ENCODE measurements at regions not wholly inside any gene's neighbourhood (a gene's known extent, or its start where the extent isn't known, plus 50 kb on each side); places are given as distances from the start of the nearest gene placed in this dataset.

GRCh38 chrX:130561930-130562329 lies 160.1 kb downstream of the RBMX2 start:
- TF ChIP-seq CTCF (IDR thresholded peaks at IDR 0.05) (no peak), EZH2 (IDR thresholded peaks at IDR 0.05) (no peak), EZH2phosphoT487 (IDR thresholded peaks at IDR 0.05) (no peak)
